Hindlimb muscle (tissue), 1 donor: ENCODE measurements at regions not wholly inside any gene's neighbourhood (a gene's known extent, or its start where the extent isn't known, plus 50 kb on each side); places are given as distances from the start of the nearest gene placed in this dataset.
"Not testable (repeated sequence)": the region's sequence is repeated elsewhere in the genome, so short reads cannot be mapped to it uniquely, and the experiment has no call there.

Experiments
- DNase-seq: peaks from one replicate; pipeline ENCODE4 v3.0.0-alpha.2; 2013

GRCh38 chr6:99668036-99668705 is 61.5 kb downstream of the PRDM13 start:
- no peak for DNase-seq

- no peak for DNase-seq
These were observed 83.5 kb downstream of the PRDM13 start for GRCh38 chr6:99689916-99690685.

- DNase-seq, result not testable (repeated sequence)
These were observed 95.7 kb downstream of the PRDM13 start for GRCh38 chr6:99702287-99702686.

GRCh38 chr6:99709062-99709461 is 102.4 kb downstream of the PRDM13 start:
- DNase-seq, result no peak

GRCh38 chr6:99711302-99711701 is 104.7 kb downstream of the PRDM13 start:
- DNase-seq, result no peak

- no peak for DNase-seq
These were observed 105.3 kb downstream of the PRDM13 start for GRCh38 chr6:99711925-99712324.

GRCh38 chr6:99712519-99712918 is 105.9 kb downstream of the PRDM13 start:
- no peak for DNase-seq

GRCh38 chr6:99722043-99722442 is 115.4 kb downstream of the PRDM13 start:
- DNase-seq, result not testable (repeated sequence)

GRCh38 chr6:99730237-99730636 is 123.6 kb downstream of the PRDM13 start:
- not testable (repeated sequence) for DNase-seq

- DNase-seq, result no peak
These were observed 129.7 kb downstream of the PRDM13 start for GRCh38 chr6:99736302-99736701.

GRCh38 chr6:99739526-99739925 is 132.9 kb downstream of the PRDM13 start:
- no peak for DNase-seq

- no peak for DNase-seq
These were observed 134.5 kb downstream of the PRDM13 start for GRCh38 chr6:99741092-99741491.

- no peak for DNase-seq
These were observed 137.0 kb downstream of the PRDM13 start for GRCh38 chr6:99743647-99744046.

- DNase-seq, result no peak
These were observed 139.0 kb downstream of the PRDM13 start for GRCh38 chr6:99745651-99746050.

GRCh38 chr6:99746261-99746895 is 139.7 kb downstream of the PRDM13 start:
- DNase-seq, result peak; percentile 45

GRCh38 chr6:99761711-99762110 is 155.1 kb downstream of the PRDM13 start:
- DNase-seq, result no peak

GRCh38 chr6:99768166-99768565 is 161.5 kb downstream of the PRDM13 start:
- DNase-seq, result no peak

- no peak for DNase-seq
These were observed 173.3 kb downstream of the PRDM13 start for GRCh38 chr6:99779631-99780555.

GRCh38 chr6:99780556-99780885 is 173.9 kb downstream of the PRDM13 start:
- no peak for DNase-seq

- no peak for DNase-seq
These were observed 183.1 kb downstream of the PRDM13 start for GRCh38 chr6:99789767-99790166.

GRCh38 chr6:99790679-99791078 is 184.0 kb downstream of the PRDM13 start:
- DNase-seq, result no peak

- no peak for DNase-seq
These were observed 192.2 kb downstream of the MCHR2 start for GRCh38 chr6:99801805-99802204.
